ENCODE measurements at regions not wholly inside any gene's neighbourhood (a gene's known extent, or its start where the extent isn't known, plus 50 kb on each side); places are given as distances from the start of the nearest gene placed in this dataset.

DNA sequence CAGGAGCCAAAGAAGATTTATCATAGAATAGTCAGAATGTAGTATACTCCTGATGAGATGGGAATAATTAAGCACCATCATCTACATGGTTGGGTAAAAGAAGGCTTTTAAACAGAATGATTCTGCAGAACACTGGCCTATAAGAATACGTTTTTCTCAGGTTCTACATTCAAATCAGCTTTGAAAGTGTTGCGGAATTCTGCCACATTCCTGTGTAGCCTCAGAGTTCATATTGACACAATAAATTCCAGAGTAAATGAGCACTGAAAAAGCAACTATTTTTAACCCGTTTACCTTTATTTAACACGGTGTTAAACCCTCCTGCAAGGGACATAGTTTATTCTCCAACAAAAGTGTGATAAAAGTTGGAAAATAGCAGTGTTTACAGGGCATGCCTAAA, 950.2 kb upstream of the SLIT2 start:
- TF ChIP-seq, protein P1, sequence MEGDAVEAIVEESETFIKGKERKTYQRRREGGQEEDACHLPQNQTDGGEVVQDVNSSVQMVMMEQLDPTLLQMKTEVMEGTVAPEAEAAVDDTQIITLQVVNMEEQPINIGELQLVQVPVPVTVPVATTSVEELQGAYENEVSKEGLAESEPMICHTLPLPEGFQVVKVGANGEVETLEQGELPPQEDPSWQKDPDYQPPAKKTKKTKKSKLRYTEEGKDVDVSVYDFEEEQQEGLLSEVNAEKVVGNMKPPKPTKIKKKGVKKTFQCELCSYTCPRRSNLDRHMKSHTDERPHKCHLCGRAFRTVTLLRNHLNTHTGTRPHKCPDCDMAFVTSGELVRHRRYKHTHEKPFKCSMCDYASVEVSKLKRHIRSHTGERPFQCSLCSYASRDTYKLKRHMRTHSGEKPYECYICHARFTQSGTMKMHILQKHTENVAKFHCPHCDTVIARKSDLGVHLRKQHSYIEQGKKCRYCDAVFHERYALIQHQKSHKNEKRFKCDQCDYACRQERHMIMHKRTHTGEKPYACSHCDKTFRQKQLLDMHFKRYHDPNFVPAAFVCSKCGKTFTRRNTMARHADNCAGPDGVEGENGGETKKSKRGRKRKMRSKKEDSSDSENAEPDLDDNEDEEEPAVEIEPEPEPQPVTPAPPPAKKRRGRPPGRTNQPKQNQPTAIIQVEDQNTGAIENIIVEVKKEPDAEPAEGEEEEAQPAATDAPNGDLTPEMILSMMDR (IDR thresholded peaks at IDR 0.05) = no peak
- TF ChIP-seq POLR2A (IDR thresholded peaks at IDR 0.05) = no peak

Measured in adrenal gland (tissue), 5 donors.